ENCODE measurements at regions not wholly inside any gene's neighbourhood (a gene's known extent, or its start where the extent isn't known, plus 50 kb on each side); places are given as distances from the start of the nearest gene placed in this dataset.

- TF ChIP-seq CTCF (conservative IDR thresholded peaks at IDR 0.05; ENCODE audit: low read depth, low read length) (no peak), EZH2 (IDR thresholded peaks at IDR 0.05; ENCODE audit: borderline replicate concordance, low read depth, low read length, poor library complexity, severe bottlenecking) (no peak)
These were observed 131.2 kb upstream of the DYRK2 start for GRCh38 chr12:67517181-67517887.

All from A673 (cell line).